HepG2 (cell line): ENCODE measurements at regions not wholly inside any gene's neighbourhood (a gene's known extent, or its start where the extent isn't known, plus 50 kb on each side); places are given as distances from the start of the nearest gene placed in this dataset.

ENCODE experiments used
- HNRNPH1 ChIP-seq: fragments of 200-400 bp; formaldehyde crosslinking; optimal IDR thresholded peaks from 2 replicates; pipeline ENCODE3; 2017; ENCODE audit warnings: mild to moderate bottlenecking, low read depth, low read length
- SMAD3 ChIP-seq: sonication (generic); formaldehyde crosslinking; IDR thresholded peaks from 2 replicates; pipeline ENCODE4 v1.4.0; 2020; ENCODE audit warnings: missing genetic modification reagents
- ZFP36 ChIP-seq: fragments of 150-350 bp; IDR thresholded peaks from 2 replicates; pipeline ENCODE4 v1.6.1; 2018; ENCODE audit warnings: borderline replicate concordance, low read length, low read depth; ENCODE audit not compliant: partially characterized antibody
- TF ChIP-seq, protein P1 (sequence below): sonication (generic); formaldehyde crosslinking; IDR thresholded peaks from 2 replicates; pipeline ENCODE4 v1.5.0; 2020; ENCODE audit warnings: mild to moderate bottlenecking, missing genetic modification reagents, moderate library complexity

DNA sequence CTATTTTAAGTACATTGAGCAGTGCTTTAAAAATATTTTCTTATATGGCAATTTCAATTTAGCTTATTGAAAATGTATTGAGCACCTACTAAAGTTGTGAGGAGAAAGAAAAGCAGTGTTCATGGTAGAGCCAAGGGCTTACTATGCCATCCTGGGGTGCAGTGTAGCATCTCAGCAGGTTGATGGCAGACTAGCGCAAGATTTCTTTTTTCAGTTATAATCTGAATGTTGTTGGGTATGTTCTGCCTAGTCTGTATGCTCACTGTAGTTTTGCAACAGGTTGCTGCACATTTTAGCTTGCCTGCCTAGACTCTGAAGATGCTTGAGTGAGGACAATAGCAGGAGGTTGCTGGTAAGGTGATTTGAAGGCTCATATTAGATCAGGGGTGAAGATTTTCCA lies 103.1 kb upstream of the UNC13C start:
- no peak for TF ChIP-seq SMAD3 (CRISPR knock-in tag)
- no peak for TF ChIP-seq ZFP36
- no peak for TF ChIP-seq HNRNPH1
- TF ChIP-seq, protein P1, sequence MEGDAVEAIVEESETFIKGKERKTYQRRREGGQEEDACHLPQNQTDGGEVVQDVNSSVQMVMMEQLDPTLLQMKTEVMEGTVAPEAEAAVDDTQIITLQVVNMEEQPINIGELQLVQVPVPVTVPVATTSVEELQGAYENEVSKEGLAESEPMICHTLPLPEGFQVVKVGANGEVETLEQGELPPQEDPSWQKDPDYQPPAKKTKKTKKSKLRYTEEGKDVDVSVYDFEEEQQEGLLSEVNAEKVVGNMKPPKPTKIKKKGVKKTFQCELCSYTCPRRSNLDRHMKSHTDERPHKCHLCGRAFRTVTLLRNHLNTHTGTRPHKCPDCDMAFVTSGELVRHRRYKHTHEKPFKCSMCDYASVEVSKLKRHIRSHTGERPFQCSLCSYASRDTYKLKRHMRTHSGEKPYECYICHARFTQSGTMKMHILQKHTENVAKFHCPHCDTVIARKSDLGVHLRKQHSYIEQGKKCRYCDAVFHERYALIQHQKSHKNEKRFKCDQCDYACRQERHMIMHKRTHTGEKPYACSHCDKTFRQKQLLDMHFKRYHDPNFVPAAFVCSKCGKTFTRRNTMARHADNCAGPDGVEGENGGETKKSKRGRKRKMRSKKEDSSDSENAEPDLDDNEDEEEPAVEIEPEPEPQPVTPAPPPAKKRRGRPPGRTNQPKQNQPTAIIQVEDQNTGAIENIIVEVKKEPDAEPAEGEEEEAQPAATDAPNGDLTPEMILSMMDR (CRISPR knock-in tag): no peak; the same call in 1 of the 2 replicates
